HCEC 1CT (cell line): ENCODE measurements at regions not wholly inside any gene's neighbourhood (a gene's known extent, or its start where the extent isn't known, plus 50 kb on each side); places are given as distances from the start of the nearest gene placed in this dataset.

ENCODE experiments used
- DNase-seq: peaks from one replicate; pipeline ENCODE4 v3.0.0-alpha.2; 2017

DNA sequence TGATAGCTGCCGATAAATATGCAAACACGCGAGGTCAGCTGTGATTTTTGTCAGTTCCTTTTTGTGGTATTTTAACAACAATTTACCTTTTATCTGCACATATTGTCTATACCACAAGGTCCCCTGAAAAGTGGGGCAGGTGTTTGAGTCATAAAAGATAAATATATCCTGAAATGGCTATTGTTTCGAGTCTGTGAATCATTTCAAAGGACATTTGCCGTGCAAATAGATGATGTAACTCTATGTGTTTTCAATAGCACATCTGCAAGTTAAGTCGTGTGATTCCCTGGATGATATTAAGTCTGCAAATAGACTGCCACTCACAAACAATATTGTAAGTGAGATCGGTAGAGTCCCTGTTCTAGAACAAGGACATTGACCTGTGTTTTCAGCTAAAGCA lies 193.0 kb upstream of the PITRM1 start:
- DNase-seq: no peak

- DNase-seq: no peak
Measured at GRCh38 chr10:3364768-3365480, 192.3 kb upstream of the PITRM1 start.

- no peak for DNase-seq
Measured at GRCh38 chr10:3363311-3364045, 190.9 kb upstream of the PITRM1 start.

DNA sequence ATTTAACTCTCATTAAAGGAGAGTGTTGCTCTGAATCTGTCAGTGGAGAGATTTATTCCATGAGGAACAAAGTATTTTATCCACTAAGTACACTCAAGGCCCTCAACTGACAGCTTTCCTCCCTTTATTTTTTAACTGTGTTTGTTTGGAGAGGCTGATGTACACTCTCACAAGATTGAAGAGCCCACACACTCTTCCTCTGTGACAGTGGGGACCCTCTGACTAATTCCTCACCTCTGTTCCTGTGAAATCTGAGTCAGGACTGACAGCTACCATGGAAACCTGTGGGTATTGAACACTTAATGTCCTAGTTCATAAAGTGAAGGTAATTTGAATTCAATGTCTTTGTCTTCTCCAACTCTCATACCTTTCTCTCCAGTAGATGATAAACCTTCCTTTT lies 189.8 kb upstream of the PITRM1 start:
- DNase-seq: no peak

GRCh38 chr10:3361640-3362039 lies 189.1 kb upstream of the PITRM1 start:
- no peak for DNase-seq

DNA sequence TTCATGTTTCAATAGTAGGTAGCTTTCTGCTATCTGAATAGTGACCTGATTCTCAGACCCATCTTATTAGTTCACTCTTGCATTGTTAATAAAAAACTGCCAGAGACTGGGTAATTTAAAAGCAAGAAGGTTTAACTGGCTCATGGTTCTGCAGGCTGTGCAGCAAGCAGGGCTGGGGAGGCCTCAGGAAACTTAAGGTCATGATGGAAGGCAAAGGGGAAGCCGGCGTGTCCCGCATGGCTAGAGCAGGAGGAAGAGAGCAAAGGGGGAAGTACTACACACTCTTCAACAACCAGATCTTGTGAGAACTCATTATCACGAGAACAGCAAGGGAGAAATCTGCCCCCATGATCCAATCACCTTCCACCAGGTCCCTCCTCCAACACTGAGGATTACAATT lies 185.2 kb upstream of the PITRM1 start:
- DNase-seq: no peak

- DNase-seq: no peak
Measured at GRCh38 chr10:3355536-3355935, 183.0 kb upstream of the PITRM1 start.

GRCh38 chr10:3354174-3354900 lies 181.8 kb upstream of the PITRM1 start:
- DNase-seq: no peak

DNA sequence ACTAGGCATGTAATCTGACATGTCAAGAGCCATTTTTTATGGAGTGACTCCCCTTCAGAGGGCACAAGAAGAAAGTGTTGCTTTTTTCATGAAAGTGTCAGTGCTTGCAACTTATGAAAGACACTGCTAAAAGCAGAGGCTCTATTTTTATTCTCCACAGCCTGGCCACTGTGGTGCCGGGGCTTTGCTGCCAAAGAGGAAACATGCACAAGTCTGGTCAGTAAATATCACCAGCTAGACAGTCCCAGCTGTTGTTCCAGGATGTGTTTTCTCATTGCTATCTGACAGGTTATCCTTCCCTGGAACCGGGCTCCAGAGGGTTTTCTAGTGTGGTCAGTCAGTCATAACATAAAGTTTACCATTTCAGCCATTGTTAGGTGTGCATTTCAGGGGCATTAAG lies 180.7 kb upstream of the PITRM1 start:
- no peak for DNase-seq

- no peak for DNase-seq
Measured at GRCh38 chr10:3350617-3351258, 178.2 kb upstream of the PITRM1 start.

GRCh38 chr10:3350205-3350604 lies 177.6 kb upstream of the PITRM1 start:
- no peak for DNase-seq

- DNase-seq: no peak
Measured at GRCh38 chr10:3348564-3348963, 176.0 kb upstream of the PITRM1 start.

GRCh38 chr10:3347413-3348182 lies 175.0 kb upstream of the PITRM1 start:
- DNase-seq: no peak

GRCh38 chr10:3346851-3347250 lies 174.3 kb upstream of the PITRM1 start:
- DNase-seq: no peak

- no peak for DNase-seq
Measured at GRCh38 chr10:3342771-3343170, 170.2 kb upstream of the PITRM1 start.

DNA sequence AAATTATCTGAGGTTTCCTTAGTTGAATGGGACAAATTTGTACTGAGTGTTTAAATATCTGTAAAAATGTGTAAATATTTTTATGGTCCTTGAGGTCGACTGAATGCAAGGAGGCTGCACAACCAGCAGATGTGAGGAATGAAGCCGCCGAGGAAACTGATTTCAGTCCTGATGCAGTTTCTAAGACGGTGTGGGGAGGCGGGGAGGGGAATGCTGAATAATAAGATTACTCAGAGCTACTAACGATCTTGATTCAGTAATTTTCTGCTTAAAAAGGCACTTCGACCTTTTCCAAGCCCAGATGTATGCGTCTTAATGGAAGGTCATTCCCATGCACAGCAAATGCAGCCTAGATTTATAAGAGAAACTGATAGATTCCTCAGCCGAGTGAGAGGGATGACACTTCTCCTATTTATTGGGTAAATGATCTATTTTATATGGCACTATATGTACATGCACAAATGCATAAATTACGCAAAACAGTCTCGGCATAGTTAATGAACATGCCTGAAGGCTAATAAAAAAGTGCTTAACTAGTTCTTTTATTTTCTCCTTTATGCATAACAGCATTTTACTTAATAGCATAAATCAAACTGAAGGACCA lies 167.6 kb upstream of the PITRM1 start:
- DNase-seq: no peak

DNA sequence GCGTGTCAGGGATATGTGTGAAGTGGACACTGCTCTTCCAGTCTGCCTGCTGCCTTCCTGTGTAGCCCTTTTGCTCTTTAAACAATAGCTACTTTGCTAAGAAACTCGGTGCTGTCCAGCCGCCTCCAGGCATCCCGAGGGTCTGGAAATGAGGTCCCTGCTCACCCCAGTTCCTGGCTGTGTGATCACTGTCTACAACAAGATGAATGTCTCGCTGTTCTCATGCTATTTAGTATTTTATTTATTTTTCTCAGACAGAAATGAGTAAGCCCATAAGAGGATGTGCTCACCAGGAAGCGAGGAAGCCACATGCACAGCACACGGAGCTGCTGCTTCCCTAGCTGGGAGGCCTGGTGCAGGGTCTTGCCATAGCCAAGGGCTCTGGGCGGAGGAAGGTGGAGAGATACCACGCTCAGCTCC lies 167.0 kb upstream of the PITRM1 start:
- DNase-seq: no peak

DNA sequence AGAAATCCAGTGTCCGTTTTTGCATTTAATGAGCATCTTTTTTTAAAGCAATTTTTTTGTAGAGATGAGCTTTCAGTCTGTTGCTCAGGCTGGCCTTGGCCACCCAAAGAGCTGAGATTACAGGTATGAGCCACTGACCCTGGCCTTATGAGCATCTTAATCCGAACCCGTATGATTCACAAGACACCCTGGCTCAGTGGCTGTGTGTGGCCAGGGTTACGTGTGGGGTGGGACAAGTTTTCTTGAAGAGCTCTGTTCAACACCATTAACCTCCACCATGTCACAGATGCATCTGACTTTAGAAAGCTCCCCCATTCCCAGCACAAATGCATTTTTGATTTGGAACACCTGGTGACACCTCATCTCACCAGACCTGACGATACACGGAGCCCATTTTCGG lies 166.5 kb upstream of the PITRM1 start:
- no peak for DNase-seq

DNA sequence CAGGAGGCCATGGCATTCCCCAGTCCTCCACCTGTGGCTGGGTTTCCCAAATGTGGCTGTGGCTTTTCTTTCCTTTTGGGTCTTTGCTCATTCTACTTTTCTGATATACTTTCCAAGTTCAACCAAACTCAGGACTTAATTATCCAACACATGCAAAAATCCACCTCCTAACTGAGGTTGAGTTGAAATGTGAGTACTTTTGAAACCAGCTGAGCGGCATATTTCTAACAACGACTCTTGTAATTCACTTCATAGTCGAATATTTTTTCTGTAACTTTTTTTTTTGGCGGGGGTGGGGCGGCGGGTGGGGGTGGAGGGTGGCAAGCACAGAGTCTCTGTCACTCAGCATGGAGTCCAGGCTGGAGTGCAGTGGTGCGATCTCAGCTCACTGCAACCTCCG lies 165.2 kb upstream of the PITRM1 start:
- DNase-seq: no peak

DNA sequence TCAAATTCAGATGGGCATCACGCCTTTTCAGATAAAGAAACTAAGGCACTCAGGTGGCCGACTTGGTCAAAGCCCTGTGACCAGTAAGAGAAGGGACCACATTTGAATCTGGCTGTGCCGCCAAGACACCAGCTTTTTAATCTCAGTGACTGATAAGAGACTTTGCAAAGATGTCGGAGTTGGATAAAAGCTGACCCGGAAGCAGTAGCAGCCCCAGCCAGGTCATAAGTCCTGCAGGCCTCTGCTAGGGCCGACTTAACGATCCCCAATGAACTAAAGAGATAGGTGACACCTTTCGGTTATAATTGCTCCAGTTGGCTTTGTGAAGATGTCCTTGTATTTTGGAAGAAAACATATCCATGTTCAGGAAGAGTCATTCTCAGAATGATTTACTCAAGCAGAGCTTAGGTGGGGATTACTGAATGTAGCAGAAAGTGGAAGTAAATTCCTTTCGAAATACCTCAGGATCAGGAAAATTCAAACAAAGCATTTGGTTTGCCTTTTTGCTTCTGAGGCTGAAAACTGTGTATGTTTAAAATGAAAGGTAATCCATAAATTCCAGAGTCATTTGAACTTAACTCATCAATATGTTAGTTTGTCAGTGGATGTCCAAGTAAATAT lies 164.2 kb upstream of the PITRM1 start:
- no peak for DNase-seq

GRCh38 chr10:3333426-3333825 lies 160.8 kb upstream of the PITRM1 start:
- no peak for DNase-seq
